NCI-H524 treated with DMSO at 0.1 percent for 48 hours (cell line): ENCODE measurements at regions not wholly inside any gene's neighbourhood (a gene's known extent, or its start where the extent isn't known, plus 50 kb on each side); places are given as distances from the start of the nearest gene placed in this dataset.

Source experiments
- DNase-seq: peaks from one replicate; lab custom pipeline; 2025; lab: John Stamatoyannopoulos, UW

- DNase-seq: no peak
These were observed 62.1 kb upstream of the CRBN start for GRCh38 chr3:3241596-3241995.

- DNase-seq: no peak
These were observed 61.5 kb upstream of the CRBN start for GRCh38 chr3:3240986-3241385.

GRCh38 chr3:3237979-3238378 lies 58.5 kb upstream of the CRBN start:
- DNase-seq: no peak

- DNase-seq: no peak
These were observed 52.8 kb upstream of the CRBN start for GRCh38 chr3:3232251-3232650.
